Natural killer cell (primary cell): ENCODE measurements at regions not wholly inside any gene's neighbourhood (a gene's known extent, or its start where the extent isn't known, plus 50 kb on each side); places are given as distances from the start of the nearest gene placed in this dataset.

Source experiments
- ATAC-seq, 3 donors: fragments of 150-1000 bp in 2 of 3; fragments of 200-7000 bp in 1 of 3; cut with Tn5 transposase; 1 replicate in 1 of 3; 2 replicates in 2 of 3; pipeline ENCODE4 v1.10.0; 2021; ENCODE audit warnings: mild to moderate bottlenecking in 2 of 3, moderate library complexity in 2 of 3
- DNase-seq, 2 donors: peaks; one replicate each; pipeline versions ENCODE4 v3.0.0 to v3.0.0-alpha.2; 2013 to 2021; ENCODE audit warnings: mixed read lengths in 1 of 2
- H3K27ac ChIP-seq: one replicate; pipeline ENCODE4 v1.5.1; 2013; ENCODE audit warnings: mild to moderate bottlenecking, low read length
- H3K27me3 ChIP-seq: one replicate; pipeline ENCODE4 v1.6.1; 2013; ENCODE audit warnings: low read length; ENCODE audit not compliant: control insufficient read depth, insufficient read depth
- H3K36me3 ChIP-seq: one replicate; pipeline ENCODE4 v1.6.1; 2013; ENCODE audit warnings: low read length; ENCODE audit not compliant: control insufficient read depth, insufficient read depth
- H3K4me1 ChIP-seq: one replicate; pipeline ENCODE4 v1.6.1; 2013; ENCODE audit warnings: low read length; ENCODE audit not compliant: control insufficient read depth, insufficient read depth
- H3K4me3 ChIP-seq: one replicate; pipeline ENCODE4 v1.5.1; 2013; ENCODE audit warnings: low read length
- H3K9me3 ChIP-seq: one replicate; pipeline ENCODE4 v1.6.1; 2013; ENCODE audit warnings: low read length; ENCODE audit not compliant: control insufficient read depth, insufficient read depth
- H3K27ac Mint-ChIP-seq, 2 donors: one replicate each; pipeline ENCODE4 v1.8.0; 2022; ENCODE audit warnings: mild to moderate bottlenecking in 2 of 2, mixed read lengths in 2 of 2, moderate library complexity in 1 of 2
- H3K27me3 Mint-ChIP-seq, 2 donors: one replicate each; pipeline ENCODE4 v1.8.0; 2022; ENCODE audit warnings: low read depth in 2 of 2, mixed read lengths in 2 of 2
- H3K36me3 Mint-ChIP-seq: one replicate; pipeline ENCODE4 v1.8.0; 2022; ENCODE audit warnings: mixed read lengths
- H3K4me1 Mint-ChIP-seq, 2 donors: one replicate each; pipeline ENCODE4 v1.8.0; 2022; ENCODE audit warnings: mixed read lengths in 2 of 2
- H3K4me3 Mint-ChIP-seq: one replicate; pipeline ENCODE4 v1.8.0; 2022; ENCODE audit warnings: mild to moderate bottlenecking, moderate library complexity, mixed read lengths
- H3K9me3 Mint-ChIP-seq, 2 donors: one replicate each; pipeline ENCODE4 v1.8.0; 2022; ENCODE audit warnings: mixed read lengths in 2 of 2
- WGBS: methylation state at CpG from one replicate; pipeline ENCODE4 v1.1.7; 2013; ENCODE audit warnings: missing lambda C conversion rate; ENCODE audit not compliant: insufficient coverage; 5-methylcytosine and 5-hydroxymethylcytosine counted together
- intact Hi-C: fragments of 100-400 bp; cut with micrococcal nuclease; formaldehyde crosslinking; loops from one replicate; pipeline ENCODE4 v1.14.2; 2022
- TF ChIP-seq, protein P1 (sequence below): fragments of 200-600 bp; IDR thresholded peaks from one replicate; pipeline ENCODE4 v1.8.0; 2022; ENCODE audit warnings: antibody characterized with exemption

DNA sequence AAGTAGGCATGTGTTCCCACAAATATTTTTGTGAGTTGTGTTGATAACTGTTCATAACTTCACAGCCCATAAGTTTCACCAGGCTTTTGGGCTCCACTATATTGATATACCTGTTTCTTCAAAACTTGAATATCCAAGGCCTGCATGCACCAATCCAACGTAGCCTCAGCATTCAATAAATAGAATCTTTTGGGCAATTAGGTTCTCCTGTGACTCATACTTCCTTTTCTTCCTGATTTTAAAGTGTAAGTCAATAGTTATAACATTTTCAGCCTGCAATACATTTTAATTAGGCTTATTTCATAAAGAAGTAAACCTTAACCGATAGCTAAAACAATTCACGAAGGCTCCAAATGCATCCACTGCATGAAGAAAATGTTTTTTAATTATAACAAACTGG is 97.8 kb upstream of the SPRED1 start:
- Histone ChIP-seq H3K27me3 (peaks cover 3% of the 10 kb centered on the region), H3K4me3 (no peak overlapping the region), H3K9me3 (peaks cover 8% of the 10 kb centered on the region), H3K36me3 (no peaks in the 10 kb centered on the region), H3K4me1 (no peaks in the 10 kb centered on the region), H3K27ac (no peak overlapping the region)
- Mint-ChIP-seq H3K4me1 (peaks cover 0 to 1% of the 10 kb centered on the region in 2 donors), H3K4me3 (no peak overlapping the region), H3K9me3 (peaks cover 2 to 10% of the 10 kb centered on the region in 2 donors), H3K36me3 (peaks cover 8% of the 10 kb centered on the region), H3K27ac (no peak overlapping the region), H3K27me3 (peaks cover 2 to 11% of the 10 kb centered on the region in 2 donors)
- DNase-seq, result no peak
- WGBS, result 83% methylated on average over 1 of the region's 3 CpGs
- TF ChIP-seq, protein P1, sequence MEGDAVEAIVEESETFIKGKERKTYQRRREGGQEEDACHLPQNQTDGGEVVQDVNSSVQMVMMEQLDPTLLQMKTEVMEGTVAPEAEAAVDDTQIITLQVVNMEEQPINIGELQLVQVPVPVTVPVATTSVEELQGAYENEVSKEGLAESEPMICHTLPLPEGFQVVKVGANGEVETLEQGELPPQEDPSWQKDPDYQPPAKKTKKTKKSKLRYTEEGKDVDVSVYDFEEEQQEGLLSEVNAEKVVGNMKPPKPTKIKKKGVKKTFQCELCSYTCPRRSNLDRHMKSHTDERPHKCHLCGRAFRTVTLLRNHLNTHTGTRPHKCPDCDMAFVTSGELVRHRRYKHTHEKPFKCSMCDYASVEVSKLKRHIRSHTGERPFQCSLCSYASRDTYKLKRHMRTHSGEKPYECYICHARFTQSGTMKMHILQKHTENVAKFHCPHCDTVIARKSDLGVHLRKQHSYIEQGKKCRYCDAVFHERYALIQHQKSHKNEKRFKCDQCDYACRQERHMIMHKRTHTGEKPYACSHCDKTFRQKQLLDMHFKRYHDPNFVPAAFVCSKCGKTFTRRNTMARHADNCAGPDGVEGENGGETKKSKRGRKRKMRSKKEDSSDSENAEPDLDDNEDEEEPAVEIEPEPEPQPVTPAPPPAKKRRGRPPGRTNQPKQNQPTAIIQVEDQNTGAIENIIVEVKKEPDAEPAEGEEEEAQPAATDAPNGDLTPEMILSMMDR, result no peak
- no peak for ATAC-seq
- intact Hi-C loops, result no loop called here

DNA sequence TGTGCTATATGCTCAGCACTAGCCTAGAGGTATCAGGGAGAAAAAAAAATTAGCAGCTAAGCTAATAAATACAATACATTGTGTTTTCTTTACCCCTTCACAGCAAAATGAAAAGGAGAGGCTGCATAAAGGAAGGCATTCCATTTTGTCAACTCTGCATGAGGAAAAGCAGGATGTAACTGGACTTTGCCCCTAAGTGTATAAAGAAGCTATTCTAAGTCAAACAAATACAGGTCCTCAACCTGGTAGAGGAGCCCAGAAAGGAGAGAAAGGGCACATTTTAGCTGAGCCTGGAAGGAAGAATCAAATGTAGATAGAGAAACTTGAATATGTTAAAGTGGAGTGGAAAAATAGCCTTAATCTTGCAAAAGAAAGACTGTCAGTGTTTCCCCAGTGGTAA is 89.0 kb upstream of the SPRED1 start:
- no peaks in the 10 kb centered on the region for H3K9me3 Mint-ChIP-seq
- H3K36me3 ChIP-seq, result no peaks in the 10 kb centered on the region
- ATAC-seq (no peak), DNase-seq (no peak)
- H3K4me3 Mint-ChIP-seq, result no peak overlapping the region
- H3K36me3 Mint-ChIP-seq, result no peaks in the 10 kb centered on the region
- H3K27me3 ChIP-seq, result peaks cover 3% of the 10 kb centered on the region
- no peak overlapping the region for H3K4me3 ChIP-seq
- peaks cover 6 to 47% of the 10 kb centered on the region in 2 donors for H3K27me3 Mint-ChIP-seq
- intact Hi-C loops, result no loop called here
- H3K27ac Mint-ChIP-seq, result no peak overlapping the region
- TF ChIP-seq, protein P1, result no peak
- no peaks in the 10 kb centered on the region for H3K4me1 ChIP-seq
- no peaks in the 10 kb centered on the region for H3K9me3 ChIP-seq
- H3K4me1 Mint-ChIP-seq, result no peaks in the 10 kb centered on the region
- H3K27ac ChIP-seq, result no peak overlapping the region

DNA sequence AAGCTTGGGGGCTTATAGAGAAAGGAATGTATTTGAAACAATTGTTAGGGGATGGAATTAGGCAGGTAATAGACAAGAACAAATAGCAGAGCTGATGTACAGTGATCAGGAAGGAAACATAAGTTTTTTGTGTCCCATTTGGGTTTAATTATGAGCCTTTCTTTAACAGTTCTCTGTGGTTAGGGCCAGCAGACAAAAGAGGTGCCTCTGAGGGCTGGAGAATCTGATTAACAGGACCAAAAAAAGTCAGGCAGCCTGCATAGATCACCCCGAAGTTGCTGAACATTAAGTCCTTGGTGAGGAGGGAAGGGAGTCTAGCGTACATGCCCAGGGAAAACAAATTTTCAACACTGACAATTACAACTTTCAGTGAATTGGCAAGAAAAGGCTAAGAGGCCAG is 88.6 kb upstream of the SPRED1 start:
- Histone ChIP-seq H3K27me3 (peaks cover 3% of the 10 kb centered on the region), H3K4me3 (no peak overlapping the region), H3K4me1 (no peaks in the 10 kb centered on the region), H3K9me3 (no peaks in the 10 kb centered on the region), H3K27ac (no peak overlapping the region), H3K36me3 (no peaks in the 10 kb centered on the region)
- Mint-ChIP-seq H3K4me3 (no peak overlapping the region), H3K9me3 (no peaks in the 10 kb centered on the region), H3K27me3 (peaks cover 6 to 47% of the 10 kb centered on the region in 2 donors), H3K27ac (no peak overlapping the region), H3K4me1 (no peaks in the 10 kb centered on the region), H3K36me3 (no peaks in the 10 kb centered on the region)
- TF ChIP-seq, protein P1, result no peak
- ATAC-seq, result no peak
- no peak for DNase-seq
- intact Hi-C loops, result no loop called here
- WGBS, result 89% methylated on average over 1 of the region's 2 CpGs

DNA sequence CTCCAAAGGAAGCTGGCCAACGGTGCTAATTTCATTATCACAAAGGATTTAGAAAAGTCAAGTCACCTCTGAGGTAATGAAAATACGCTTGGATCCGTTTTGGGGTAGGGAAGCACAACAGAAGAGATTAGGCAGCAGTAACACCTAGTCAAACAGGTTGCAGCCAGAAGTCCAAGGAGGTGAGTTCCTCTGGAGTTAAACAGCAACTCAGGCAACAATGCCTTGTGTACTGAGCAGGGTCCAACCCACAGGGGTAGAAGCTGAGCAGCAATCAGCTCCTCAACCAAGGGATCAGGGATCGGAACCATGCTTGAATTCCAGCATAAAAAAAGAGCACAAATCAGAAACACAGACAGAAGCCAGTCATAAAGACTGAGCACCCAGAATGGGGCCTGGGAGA is 88.1 kb upstream of the SPRED1 start:
- Histone ChIP-seq H3K4me3 (no peak overlapping the region), H3K36me3 (no peaks in the 10 kb centered on the region), H3K27me3 (peaks cover 3% of the 10 kb centered on the region), H3K4me1 (no peaks in the 10 kb centered on the region), H3K27ac (no peak overlapping the region), H3K9me3 (no peaks in the 10 kb centered on the region)
- H3K27me3 Mint-ChIP-seq, result peaks cover 6 to 47% of the 10 kb centered on the region in 2 donors
- no peaks in the 10 kb centered on the region for H3K36me3 Mint-ChIP-seq
- intact Hi-C loops, result no loop called here
- no peaks in the 10 kb centered on the region for H3K9me3 Mint-ChIP-seq
- ATAC-seq, result no peak
- H3K27ac Mint-ChIP-seq, result no peak overlapping the region
- H3K4me1 Mint-ChIP-seq, result no peaks in the 10 kb centered on the region
- 80% methylated on average over 4 of the region's 4 CpGs for WGBS
- H3K4me3 Mint-ChIP-seq, result no peak overlapping the region
- DNase-seq, result no peak
- TF ChIP-seq, protein P1, result no peak
